Activated CD4-positive, alpha-beta T cell treated with anti-CD3 and anti-CD28 coated beads for 24 hours (primary cell): ENCODE measurements at regions not wholly inside any gene's neighbourhood (a gene's known extent, or its start where the extent isn't known, plus 50 kb on each side); places are given as distances from the start of the nearest gene placed in this dataset.

ENCODE experiments used
- DNase-seq, 2 donors: peaks; one replicate each; pipeline ENCODE4 v3.0.0-alpha.2; 2020; ENCODE audit warnings: low read depth in 2 of 2

DNA sequence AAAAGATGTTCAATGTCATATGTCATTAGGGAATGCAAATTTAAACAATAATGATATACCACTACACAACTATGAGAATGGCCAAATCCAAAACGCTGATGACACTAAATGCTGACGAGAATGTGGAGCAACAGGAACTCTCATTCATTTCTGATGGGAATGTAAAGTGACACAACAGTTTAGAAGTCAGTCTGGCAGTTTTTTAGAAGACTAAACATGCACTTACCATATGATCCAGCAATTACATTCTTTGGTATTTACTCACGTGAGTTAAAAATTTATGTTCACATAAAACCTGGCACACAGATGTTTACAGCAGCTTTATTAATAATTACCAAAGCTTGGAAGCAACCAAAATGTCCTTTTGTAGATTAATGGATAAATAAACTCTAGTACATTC is 110.4 kb upstream of the C1orf21 start:
- no peak for DNase-seq

DNA sequence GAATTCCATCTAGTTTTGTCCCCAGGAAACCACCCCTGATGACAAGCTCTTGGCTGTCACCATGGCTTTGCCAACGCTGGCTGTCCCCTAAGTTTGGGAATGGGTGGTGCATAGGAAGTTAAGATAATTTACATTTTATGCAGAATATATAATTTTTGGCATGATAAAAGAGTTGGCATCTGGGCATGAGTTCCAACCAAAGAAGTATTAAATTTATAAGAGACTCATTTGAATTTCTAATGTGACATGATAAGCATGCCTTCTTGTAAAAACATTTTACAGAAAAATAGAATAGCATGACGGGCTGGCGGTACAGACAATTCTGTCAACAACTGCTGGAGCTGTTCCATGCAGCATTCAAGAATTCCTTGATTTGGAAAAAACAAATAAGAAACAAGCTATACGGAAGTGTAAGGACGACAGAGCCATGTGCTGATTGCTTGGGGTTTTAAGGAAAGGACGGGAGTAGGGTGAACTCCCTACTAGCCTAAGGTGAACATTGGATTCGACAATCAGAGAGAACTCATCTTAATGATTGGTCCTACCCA is 106.8 kb upstream of the C1orf21 start:
- no peak for DNase-seq

DNA sequence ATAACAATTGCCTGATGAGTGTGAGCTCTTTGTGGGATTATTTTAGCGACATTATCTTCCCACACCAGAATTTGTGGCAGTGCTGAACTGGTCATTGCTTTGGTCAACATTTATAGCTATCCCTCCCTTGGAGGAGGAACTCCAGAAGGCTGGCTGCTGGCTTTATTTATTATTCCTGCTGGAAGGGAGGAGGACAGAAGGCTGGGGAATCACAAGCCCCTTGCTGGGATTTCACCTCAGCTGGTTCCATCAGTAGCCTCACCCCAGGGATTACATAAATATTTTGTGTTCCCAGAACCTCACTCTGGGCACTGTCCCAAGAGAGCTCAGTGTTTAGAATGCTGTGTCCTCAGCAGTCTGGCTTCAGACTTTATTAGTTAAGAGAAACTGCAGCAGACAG is 102.8 kb upstream of the C1orf21 start:
- DNase-seq: no peak

DNA sequence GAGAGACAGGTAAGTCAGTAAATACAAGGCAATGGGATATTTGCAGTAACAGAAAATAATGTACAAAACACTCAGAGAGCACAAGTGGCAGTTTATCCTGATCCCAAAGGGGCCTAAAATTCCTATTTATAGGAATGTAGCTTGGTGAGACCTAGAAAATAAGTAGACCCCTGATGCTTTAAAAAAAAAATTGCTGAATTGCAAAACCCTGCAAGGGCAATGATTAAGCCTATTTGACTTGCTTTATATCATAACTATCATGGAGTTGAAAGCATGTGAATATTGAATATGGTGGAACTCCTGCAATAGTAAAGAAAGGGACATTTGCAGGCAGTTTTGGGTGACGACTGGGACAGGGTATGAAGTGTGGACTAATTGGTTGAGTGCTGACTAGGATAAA is 101.9 kb upstream of the C1orf21 start:
- DNase-seq: no peak

DNA sequence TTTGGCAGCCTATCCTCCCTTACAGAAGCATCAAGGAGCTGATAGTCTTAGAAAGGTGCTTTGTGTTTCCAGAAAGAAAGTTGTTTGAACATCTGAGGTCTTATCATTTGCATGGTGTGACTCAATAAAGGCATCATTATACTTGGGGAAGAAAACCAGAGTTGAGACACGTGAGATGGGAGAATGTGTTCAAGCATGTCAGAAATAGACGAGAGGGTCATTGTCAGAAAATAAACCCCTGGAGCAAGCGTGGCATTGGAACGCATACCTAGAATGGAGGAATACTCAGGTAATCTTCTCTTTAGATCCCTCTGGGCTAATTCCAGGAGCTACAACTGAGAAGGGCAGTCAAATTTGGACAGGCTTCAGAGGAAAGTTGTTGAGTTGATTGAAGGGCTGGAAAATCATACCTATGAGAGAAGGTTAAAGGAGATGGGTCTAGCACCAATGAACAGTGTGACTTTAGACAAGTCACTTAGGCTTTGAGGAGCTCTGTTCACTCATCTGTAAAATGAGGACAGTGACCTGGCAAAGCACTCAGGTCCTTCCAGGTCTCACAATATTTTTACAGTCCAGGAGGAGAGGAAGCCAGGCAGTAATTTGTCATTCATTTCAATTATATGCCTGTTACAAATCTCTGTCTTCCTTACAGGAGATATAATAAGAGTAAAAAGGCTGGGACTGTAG is 101.3 kb upstream of the C1orf21 start:
- DNase-seq: no peak

DNA sequence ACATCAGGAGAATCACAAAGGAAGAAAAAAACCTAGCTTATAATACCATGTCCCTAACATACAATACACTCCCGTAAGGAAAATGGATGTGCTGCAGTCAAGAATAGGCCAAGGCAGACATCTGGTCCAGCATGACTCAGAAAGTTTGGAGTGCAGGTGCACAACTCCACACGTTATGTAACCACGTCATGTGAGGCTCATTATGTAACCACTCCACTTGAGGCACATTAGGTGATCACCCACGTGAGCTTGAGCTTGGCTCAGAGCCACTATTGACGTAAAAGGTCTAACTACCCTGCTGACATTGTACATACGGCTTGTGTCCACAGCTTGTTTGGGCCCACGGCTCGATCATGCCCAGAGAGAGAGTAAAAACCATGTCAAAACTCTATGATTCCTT is 99.8 kb upstream of the C1orf21 start:
- DNase-seq: no peak

DNA sequence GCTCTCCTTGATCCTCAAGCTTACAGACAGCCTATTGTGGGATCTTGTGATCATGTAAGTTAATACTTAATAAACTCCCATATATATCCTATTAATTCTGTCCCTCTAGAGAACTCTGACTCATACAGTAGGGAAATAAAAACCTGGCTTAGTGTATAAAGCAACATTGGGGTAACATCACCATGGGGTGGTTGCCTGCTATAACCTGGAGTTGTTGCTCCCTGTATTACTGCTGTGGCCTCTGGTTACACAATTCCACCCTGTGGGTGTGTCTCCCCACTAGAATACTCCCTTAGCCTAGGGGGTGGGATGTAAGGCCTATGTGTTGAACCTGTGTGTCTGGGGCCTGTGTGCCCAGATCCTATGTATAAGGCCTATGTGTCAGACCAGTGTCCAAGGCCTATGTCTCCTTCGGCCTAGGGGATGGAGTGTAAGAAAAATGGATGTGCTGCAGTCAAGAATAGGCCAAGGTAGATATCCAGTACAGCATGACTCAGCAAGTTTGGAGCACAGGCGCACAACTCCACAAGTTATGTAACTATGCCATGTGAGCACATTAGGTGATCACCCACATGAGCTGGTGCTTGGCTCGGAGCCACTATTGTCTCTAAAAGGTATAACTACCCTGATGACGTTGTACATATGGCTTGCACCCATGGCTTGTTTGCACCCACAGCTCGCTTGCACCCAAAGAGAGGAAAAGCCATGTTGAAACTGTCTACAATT is 96.8 kb upstream of the C1orf21 start:
- DNase-seq: no peak

DNA sequence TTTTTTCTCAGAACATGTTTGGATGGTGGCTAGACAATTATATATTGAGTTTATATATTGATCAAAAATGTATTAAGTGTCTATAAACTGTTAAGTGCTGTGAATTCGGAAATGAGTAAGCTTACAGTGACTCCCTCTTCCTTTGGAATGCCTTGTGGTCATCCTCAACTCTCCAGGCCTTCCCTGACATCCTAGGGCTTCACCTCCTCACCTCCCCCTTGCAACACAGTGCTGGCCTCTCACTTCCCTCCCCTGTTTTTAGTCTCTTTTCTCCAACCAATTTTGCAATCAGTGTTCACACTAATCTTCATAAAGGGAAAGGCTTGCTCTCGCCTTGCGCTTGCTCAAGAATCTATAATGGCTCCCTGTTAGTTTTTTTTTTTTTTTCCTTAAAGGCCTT is 95.1 kb upstream of the C1orf21 start:
- no peak for DNase-seq

DNA sequence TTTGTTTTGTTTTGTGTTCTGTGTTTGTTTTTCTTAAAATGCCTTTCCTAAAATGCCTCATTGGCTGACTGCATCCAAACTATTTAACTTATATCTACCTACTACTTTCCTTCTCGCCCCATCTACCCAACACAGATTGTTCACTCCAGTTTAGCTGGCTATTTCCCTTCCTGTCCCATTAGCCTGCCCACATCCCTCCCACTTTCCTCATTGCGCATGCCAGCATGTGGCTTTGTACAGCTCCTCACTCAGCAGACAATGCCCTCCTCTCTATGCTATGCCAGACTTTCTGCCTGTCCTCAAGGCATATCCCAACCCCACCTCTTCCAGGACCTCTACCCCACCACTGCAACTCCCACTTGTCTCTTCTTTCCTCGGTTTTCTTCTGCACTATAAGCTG is 94.7 kb upstream of the C1orf21 start:
- DNase-seq: no peak

DNA sequence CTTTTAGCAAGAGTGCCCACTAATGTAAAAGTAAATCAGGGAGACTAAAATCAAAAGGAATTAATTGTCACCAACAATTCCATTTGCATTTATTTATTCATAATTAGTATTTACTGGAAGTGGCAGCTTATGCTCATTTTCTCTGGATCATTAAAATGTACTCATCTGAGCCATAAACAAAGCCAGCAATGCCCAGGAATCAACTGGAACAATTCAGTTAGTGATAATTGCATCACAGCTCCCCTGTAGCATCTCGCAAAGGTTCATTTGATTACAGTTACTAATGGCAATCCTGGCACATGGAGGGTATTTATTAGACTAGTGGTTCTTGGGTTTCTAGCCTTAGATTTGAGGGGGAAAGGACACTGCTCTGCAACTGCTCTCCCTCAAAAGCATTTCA is 92.7 kb upstream of the C1orf21 start:
- no peak for DNase-seq

DNA sequence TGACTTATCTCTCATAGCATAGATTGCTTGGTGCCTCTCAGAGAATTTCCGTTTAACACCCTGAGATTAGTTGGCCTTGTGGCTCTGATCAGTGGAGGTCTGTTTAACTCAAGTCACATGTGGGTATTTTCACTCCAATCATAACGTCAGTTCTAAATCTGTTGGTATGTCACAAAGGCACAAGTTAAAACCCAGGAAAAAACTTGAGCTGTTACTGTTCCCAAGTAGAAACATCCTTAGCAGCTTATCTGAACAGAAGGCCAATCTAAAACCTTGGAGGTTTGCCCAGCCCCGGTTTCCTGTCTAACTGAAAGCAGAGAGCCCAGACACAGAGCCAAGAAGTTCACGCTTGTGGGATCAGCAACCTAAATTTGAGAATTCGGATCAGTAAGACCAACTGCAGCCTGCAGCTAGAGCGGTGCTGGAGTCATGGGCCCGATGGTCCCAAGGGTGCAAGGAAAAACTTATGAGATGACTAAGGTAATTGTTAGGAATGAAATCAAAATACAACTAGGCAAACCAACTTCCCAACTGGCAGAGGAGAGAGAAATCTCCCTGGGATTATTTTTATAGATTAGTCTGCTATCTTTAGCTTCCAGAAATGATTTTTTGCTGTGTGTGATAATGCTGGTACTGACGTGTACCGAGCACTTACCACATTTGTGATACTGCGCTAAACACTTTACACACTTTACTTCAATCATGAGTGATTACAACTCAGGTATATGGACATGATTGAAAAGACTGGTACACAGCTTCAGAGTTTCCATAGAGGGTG is 90.2 kb upstream of the C1orf21 start:
- DNase-seq: no peak

DNA sequence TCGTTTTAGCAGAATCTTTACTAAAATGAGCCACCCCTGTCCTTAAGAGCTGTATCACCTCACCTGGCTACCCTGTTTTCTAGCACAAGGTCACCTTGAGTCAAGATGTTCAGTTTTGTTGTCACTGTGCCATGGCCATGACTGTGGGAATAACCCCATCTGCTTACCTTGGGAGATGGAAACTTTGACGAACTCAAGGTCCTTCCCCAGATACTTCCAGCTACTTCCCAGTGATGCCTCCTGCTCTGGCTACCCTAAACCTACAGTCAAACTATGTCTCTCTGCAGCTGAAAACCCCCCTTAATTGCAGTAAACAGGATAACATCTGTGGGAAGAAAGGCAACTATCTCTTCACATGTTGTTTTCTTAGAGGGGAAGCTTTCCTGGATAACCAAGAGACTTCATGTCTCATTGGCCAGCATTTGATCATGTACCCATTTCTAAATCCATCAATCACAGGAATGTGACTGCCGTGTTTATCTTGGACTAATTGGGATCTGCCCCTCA is 89.5 kb upstream of the C1orf21 start:
- no peak for DNase-seq

DNA sequence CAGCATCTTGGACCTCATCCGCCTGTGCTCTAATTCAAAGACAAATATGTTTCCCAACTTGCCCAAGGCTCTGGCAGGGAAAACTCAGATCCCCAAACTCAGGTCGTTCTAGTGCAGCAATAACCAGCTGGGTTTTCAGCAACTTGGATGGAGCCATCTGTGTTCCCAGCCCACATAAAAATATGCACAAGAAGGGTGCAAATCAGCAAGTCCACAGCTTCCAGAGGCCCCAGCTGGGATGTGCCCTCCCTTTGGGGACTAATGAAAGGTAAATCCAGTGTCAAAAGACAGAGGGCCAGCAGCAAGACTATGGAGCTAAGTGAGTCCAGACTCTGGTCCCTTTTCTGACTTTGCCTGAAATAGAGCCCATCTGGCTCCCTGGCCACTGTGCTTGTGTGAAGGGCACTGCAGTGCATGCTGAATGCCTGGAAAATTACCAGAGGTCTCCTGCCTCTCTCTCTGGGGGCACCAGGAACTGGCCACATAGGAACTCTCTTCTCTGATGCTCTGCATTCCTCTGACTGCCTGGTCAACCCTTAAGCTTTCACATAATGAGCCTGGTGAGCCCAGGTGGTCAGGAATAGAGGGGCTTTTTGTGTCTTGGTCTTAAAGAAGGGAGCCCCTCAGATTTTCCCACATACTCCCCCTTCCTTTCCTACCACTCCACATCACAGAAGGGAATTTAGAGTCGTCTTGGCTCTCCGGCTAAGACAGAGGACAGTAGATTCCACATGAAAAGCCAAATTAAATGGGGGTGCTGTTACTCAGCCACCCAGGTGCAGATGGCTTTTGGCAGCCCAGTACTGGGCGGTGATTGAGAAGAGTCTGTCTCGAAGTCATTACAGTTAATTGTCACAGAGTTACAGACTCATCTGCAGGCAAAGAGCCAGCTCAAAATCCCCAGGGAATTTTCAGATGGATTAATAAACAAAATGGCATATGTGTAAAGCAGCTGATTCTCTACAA is 88.1 kb upstream of the C1orf21 start:
- no peak for DNase-seq

DNA sequence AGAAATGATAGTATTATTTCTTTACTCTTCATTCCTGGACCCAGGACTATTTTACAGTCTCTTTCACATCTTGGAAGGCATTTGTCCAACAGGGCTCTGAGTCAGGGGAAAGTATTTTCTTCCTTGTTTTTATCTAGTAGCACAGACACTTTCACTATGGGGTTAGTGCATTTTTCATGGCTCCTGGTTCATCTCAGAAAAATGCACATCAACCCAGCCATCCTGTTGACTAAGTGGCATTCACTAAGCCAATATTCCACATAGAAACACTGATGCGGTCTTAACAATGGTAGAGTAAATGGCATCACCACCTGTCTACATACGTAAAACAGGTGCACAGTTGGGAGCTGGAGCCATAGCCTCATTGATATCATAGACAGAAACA is 87.4 kb upstream of the C1orf21 start:
- no peak for DNase-seq

DNA sequence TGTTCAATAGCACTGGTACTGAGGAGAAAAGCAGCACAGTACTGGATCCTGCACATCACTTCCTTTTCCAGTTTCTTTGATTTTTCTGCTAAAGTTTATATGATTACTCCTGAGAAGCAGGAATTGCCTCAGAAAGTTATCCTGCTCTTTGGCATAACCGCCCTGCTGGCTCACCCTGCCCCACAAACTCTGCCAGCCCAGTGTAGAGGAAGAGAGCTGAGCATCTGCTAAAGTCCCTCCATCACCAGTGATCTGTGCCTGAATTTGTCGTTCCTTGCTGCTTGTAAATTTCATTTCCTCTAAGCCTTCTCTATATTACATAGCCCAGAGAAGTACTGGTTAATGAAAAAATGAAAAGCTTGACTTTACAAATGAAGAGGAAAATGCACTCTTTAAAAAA is 87.0 kb upstream of the C1orf21 start:
- no peak for DNase-seq

DNA sequence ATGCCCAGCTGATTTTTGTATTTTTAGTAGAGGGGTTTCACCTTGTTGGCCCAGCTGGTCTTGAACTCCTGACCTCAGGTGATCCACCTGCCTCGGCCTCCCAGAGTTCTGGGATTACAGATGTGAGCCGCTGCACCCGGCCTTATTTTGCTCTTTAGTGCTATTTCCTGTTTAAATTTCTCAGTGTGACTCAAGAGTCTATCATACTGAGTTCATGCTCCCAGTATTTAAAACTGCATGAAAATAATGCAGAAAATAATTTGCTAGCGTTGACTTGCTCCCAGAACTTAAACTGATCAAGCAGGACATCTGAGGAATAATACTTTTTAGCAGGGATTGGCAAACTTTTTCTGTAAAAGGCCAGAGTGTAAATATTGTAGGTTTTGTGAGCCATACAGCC is 86.4 kb upstream of the C1orf21 start:
- DNase-seq: no peak

DNA sequence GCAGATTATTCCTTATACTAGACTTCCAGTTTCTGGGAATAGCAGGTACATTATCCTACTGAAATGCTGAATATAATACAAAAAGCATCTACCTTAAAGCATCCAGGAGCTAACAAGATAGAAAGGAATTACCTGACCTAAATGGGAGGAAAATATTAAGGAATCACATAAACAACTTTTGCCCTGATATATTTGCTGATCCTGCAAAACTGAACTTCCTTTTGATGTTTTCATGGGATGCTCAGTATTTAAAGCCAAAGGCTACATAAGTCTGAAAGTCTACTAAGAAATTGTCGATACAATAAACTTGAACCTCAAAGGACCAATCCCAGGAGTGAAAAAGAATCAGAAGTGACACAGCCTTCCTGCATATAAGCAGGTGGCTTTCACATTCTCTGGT is 85.6 kb upstream of the C1orf21 start:
- no peak for DNase-seq

DNA sequence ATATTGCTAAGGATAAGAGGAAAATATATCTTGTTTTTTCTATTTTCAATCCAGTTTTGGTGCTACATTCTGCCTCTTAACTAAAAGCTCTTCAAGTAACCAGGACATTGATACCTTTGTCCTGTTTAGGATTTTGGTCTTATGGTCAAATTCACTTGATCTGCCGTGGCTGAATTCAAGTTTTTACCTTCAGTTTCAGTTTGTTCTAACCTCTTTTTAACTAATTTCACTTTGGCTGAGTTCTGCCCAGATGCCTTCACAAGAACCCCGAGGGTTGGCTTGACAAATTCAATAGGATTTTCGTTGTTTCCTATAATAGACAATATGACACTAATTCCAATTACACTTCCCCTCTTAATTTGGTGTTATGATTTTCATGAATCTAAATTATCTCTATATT is 84.5 kb upstream of the C1orf21 start:
- DNase-seq: no peak

DNA sequence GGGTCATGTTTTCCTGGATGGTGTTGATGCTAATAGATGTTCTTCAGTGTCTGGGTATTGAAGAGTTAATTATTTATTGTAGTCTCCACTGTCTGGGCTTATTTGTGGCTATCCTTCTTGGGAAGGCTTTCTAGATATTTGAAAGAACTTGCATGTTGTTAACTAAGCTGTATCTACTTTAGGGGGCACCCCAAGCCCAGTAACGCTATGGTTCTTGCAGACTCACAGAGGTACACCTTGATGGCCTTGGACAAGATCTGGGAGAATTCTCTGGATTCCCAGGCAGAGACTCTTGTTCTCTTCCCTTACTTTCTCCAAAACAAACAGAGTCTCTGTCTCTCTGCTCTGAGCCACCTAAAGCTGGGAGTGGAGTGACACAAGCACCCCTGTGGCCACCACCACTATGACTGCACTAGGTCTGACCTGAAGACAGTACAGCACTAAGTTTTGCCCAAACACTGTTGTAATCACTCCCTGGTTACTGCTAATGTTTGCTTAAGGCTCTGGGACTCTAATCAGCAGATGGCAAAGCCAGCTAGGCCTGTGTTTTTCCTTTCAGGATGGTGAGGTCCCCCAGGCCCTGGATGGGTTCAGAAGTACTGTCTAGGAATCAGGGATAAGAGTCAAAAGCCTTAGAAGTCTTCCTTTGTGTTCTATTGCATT is 76.5 kb upstream of the C1orf21 start:
- DNase-seq: no peak

DNA sequence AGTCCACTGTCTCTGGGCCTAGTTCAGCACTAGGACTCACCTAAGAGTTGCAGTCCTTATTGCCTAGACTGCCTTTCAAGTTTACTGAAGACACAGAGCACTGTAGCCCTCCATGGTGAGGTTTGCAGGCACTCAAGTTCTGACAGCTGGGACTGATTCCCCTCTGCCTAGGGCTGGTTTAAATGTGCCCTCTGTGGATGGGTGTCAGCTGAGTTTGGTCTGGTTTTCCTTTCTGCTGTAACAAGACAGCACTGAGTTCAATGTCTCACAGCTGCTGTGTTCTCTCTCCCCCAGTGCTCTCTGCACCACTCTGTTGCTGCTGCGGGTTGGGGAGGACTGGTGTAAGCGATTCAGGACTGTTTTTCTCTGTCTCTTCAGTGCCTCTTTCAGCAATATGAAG is 75.2 kb upstream of the C1orf21 start:
- no peak for DNase-seq

DNA sequence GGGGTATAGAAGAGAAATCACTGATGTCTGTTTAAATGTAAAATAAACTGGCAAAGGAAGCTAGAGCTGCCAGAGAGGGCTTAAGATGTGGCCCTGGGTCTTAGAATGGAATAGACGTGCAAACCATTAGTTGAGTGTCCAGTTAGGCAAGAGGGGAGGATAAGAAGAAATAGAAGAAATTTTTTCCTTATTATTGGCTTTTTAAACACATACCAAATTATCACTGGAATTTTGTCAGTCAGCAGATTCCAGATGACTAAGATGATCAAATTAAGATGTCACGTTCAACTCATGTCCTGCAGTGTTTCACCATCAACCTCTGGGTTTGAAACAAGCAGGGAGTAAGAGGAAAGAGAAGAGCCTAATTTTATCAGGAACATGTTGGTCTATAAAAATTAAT is 71.6 kb upstream of the C1orf21 start:
- DNase-seq: no peak
